A673 (cell line): ENCODE measurements at regions not wholly inside any gene's neighbourhood (a gene's known extent, or its start where the extent isn't known, plus 50 kb on each side); places are given as distances from the start of the nearest gene placed in this dataset.

Source experiments
- EZH2 ChIP-seq: fragments of 200-600 bp; sonication (generic); IDR thresholded peaks from 2 replicates; pipeline ENCODE4 v1.6.1; 2017; ENCODE audit warnings: borderline replicate concordance, low read depth, mild to moderate bottlenecking, mixed read lengths, antibody characterized with exemption, low read length; ENCODE audit not compliant: poor library complexity, severe bottlenecking
- TF ChIP-seq, protein P1 (sequence below): fragments of 300-800, 200-600 bp; sonication (generic); conservative IDR thresholded peaks from 2 replicates; pipeline ENCODE4 v1.5.1; 2017; ENCODE audit warnings: low read depth, mild to moderate bottlenecking, antibody characterized with exemption, low read length, moderate library complexity, mixed read lengths

DNA sequence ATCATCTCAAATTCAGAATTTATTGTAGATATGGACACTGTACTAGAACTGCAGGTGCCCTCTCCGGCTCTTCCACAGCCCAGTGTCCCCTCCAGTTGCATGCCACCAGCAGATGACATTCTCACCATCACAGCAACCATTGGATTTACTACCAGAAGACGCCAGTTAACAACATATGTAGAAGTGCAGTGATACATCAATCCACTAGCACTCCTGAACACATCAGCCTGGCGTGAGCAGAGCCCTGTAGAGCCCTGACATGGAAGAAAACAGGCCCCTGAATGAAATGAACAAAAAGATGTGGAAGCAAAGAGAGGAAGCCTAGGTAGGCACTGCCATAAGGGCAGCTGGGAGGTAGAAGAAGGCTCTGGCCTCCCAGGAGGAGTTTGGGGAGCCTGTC is 73.1 kb upstream of the GALNT2 start:
- TF ChIP-seq, protein P1, sequence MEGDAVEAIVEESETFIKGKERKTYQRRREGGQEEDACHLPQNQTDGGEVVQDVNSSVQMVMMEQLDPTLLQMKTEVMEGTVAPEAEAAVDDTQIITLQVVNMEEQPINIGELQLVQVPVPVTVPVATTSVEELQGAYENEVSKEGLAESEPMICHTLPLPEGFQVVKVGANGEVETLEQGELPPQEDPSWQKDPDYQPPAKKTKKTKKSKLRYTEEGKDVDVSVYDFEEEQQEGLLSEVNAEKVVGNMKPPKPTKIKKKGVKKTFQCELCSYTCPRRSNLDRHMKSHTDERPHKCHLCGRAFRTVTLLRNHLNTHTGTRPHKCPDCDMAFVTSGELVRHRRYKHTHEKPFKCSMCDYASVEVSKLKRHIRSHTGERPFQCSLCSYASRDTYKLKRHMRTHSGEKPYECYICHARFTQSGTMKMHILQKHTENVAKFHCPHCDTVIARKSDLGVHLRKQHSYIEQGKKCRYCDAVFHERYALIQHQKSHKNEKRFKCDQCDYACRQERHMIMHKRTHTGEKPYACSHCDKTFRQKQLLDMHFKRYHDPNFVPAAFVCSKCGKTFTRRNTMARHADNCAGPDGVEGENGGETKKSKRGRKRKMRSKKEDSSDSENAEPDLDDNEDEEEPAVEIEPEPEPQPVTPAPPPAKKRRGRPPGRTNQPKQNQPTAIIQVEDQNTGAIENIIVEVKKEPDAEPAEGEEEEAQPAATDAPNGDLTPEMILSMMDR, result no peak
- TF ChIP-seq EZH2, result no peak
